Right lobe of liver (tissue), 4 donors: ENCODE measurements at regions not wholly inside any gene's neighbourhood (a gene's known extent, or its start where the extent isn't known, plus 50 kb on each side); places are given as distances from the start of the nearest gene placed in this dataset.

Experiments
- CTCF ChIP-seq, 4 donors: fragments of 200-600 bp in 3 of 4; fragments of 450-650 bp in 1 of 4; IDR thresholded peaks; one replicate each; pipeline versions ENCODE4 v1.5.1 to v1.8.0; 2016 to 2022; ENCODE audit warnings: antibody characterized with exemption in 4 of 4, mild to moderate bottlenecking in 2 of 4
- POLR2A ChIP-seq: fragments of 450-650 bp; IDR thresholded peaks from one replicate; pipeline ENCODE4 v1.6.1; 2017; ENCODE audit warnings: antibody characterized with exemption, mild to moderate bottlenecking
- donor health status: DM: no; HTN: no; CAD: no.
- donor health status: DM: no; HTN: no; CAD: no.
- donor health status: DM: no; HTN: yes; CAD: no.

- no peak for TF ChIP-seq CTCF (IDR thresholded peaks at IDR 0.05)
- no peak for TF ChIP-seq POLR2A
Observed at GRCh38 chr12:131404705-131405104, 306.2 kb upstream of the SFSWAP start.
